Naive thymus-derived CD4-positive, alpha-beta T cell (primary cell): ENCODE measurements at regions not wholly inside any gene's neighbourhood (a gene's known extent, or its start where the extent isn't known, plus 50 kb on each side); places are given as distances from the start of the nearest gene placed in this dataset.

Experiments used
- ATAC-seq: fragments of 150-1000 bp; cut with Tn5 transposase; 2 replicates; pipeline ENCODE4 v1.10.0; 2021; ENCODE audit warnings: mild to moderate bottlenecking, moderate library complexity
- CTCF ChIA-PET: fragments of 350-600 bp; sonication (Branson Sonifier 250); formaldehyde crosslinking; loops from one replicate; lab custom pipeline; 2021; ENCODE audit warnings: antibody characterized with exemption; lab: Charles Lee
- POLR2A ChIA-PET: fragments of 350-600 bp; sonication (Branson Sonifier 250); formaldehyde crosslinking; loops from one replicate; lab custom pipeline; 2021; ENCODE audit warnings: antibody characterized with exemption, inconsistent platforms; lab: Charles Lee
- DNase-seq, 9 donors: peaks; one replicate each; pipeline versions ENCODE4 v3.0.0 to v3.0.0-alpha.2; 2020 to 2022; ENCODE audit warnings: mixed read lengths in 1 of 9
- H3K27ac ChIP-seq: one replicate; pipeline ENCODE4 v1.7.0; 2013; ENCODE audit warnings: mild to moderate bottlenecking, low read depth, low read length, moderate library complexity
- H3K27me3 ChIP-seq, 2 donors: one replicate each; pipeline ENCODE4 v1.7.0; 2013; ENCODE audit warnings: low read length in 2 of 2, mild to moderate bottlenecking in 2 of 2, moderate library complexity in 2 of 2; ENCODE audit not compliant: control insufficient read depth in 2 of 2, insufficient read depth in 2 of 2
- H3K36me3 ChIP-seq, 3 experiments: 1 replicate in 2 of 3; 2 replicates in 1 of 3; pipeline ENCODE4 v1.7.0; 2013; ENCODE audit warnings: low read length in 3 of 3, mild to moderate bottlenecking in 3 of 3, moderate library complexity in 1 of 3; ENCODE audit not compliant: insufficient read depth in 3 of 3, control insufficient read depth in 2 of 3
- H3K4me1 ChIP-seq, 2 donors: one replicate each; pipeline ENCODE4 v1.7.0; 2013; ENCODE audit warnings: low read length in 2 of 2, mild to moderate bottlenecking in 2 of 2, moderate library complexity in 1 of 2; ENCODE audit not compliant: control insufficient read depth in 2 of 2, insufficient read depth in 2 of 2
- H3K4me3 ChIP-seq: 2 replicates; pipeline ENCODE4 v1.7.0; 2013; ENCODE audit warnings: mild to moderate bottlenecking, low read length
- H3K9me3 ChIP-seq, 3 experiments: 1 replicate in 2 of 3; 2 replicates in 1 of 3; pipeline ENCODE4 v1.7.0; 2013; ENCODE audit warnings: low read length in 3 of 3; ENCODE audit not compliant: control insufficient read depth in 2 of 3
- H3K27ac Mint-ChIP-seq, 9 donors: one replicate each; pipeline ENCODE4 v1.8.0; 2020 to 2022; ENCODE audit warnings: mixed read lengths in 9 of 9, mild to moderate bottlenecking in 8 of 9, moderate library complexity in 5 of 9, inconsistent platforms in 2 of 9
- H3K27me3 Mint-ChIP-seq, 5 donors: one replicate each; pipeline ENCODE4 v1.8.0; 2021 to 2022; ENCODE audit warnings: mixed read lengths in 5 of 5, mild to moderate bottlenecking in 1 of 5
- H3K36me3 Mint-ChIP-seq, 5 donors: one replicate each; pipeline ENCODE4 v1.8.0; 2020 to 2022; ENCODE audit warnings: mixed read lengths in 5 of 5, mild to moderate bottlenecking in 3 of 5, inconsistent platforms in 1 of 5
- H3K4me1 Mint-ChIP-seq, 7 donors: one replicate each; pipeline ENCODE4 v1.8.0; 2020 to 2022; ENCODE audit warnings: mixed read lengths in 7 of 7, mild to moderate bottlenecking in 3 of 7, inconsistent platforms in 1 of 7
- H3K4me3 Mint-ChIP-seq, 10 donors: one replicate each; pipeline ENCODE4 v1.8.0; 2020 to 2022; ENCODE audit warnings: mild to moderate bottlenecking in 10 of 10, mixed read lengths in 10 of 10, moderate library complexity in 6 of 10, inconsistent platforms in 2 of 10
- H3K9me3 Mint-ChIP-seq, 11 donors: one replicate each; pipeline ENCODE4 v1.8.0; 2020 to 2022; ENCODE audit warnings: mixed read lengths in 11 of 11, mild to moderate bottlenecking in 4 of 11, inconsistent platforms in 1 of 11, moderate library complexity in 1 of 11
- intact Hi-C, 2 donors: fragments of 100-400 bp; cut with micrococcal nuclease; formaldehyde crosslinking; loops; one replicate each; pipeline ENCODE4 v1.15.1; 2023

DNA sequence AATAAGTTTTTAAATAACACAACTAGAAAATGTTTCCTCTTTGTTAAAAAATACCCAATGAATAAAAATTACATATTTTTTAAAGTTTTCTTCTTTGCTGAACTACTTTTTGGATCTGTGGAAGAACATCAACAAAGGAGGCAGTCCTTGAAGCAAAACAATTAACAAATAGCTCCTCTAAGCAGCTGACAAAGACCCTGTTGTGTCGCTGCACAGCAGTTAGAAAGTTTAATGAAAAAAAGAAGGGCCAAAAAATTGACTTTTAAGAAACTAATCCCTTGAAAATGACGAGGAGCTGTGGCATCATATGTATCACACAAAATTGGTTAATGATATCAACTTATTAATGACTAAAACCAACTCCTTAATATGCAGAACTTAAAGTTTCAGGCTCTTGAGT lies 72.1 kb downstream of the SLITRK1 start:
- DNase-seq = no peak

DNA sequence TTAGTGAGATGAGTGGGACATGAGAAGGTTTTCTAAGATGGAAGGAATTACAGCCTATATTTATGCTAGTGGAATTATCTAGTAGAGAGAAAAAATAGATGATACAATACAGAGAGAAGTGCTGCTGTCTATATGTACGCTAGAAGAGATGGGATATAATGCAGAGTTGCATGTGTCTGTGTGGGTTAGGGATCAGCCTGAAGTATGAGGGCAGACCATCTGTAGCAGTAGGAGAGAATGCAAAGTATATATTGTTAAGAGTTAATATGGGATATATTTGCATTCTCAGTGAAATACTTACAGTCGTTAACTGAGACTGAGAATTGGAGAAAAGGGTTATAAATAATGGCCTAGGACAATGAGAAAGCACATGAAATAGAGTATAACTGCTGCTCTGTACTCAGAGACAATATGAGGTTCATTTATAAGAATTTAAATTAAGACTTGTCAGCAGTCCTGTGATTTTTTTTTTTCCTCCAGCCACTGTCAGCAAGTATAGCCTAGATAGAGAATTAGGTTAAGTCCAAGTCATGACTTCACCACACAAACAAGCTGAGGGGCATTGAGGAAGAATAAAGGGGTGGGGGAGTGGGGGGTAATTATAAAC lies 77.8 kb downstream of the SLITRK1 start:
- Mint-ChIP-seq H3K4me3 (no peak overlapping the region), H3K9me3 (peaks cover 0 to 13% (median 2%) of the 10 kb centered on the region in 11 donors), H3K4me1 (no peaks in the 10 kb centered on the region), H3K36me3 (no peaks in the 10 kb centered on the region), H3K27ac (no peak overlapping the region), H3K27me3 (no peaks in the 10 kb centered on the region)
- DNase-seq = no peak
- ATAC-seq = no peak
- no peaks in the 10 kb centered on the region for H3K27me3 ChIP-seq
- H3K4me3 ChIP-seq = no peak overlapping the region
- H3K27ac ChIP-seq = no peak overlapping the region
- POLR2A ChIA-PET = no interaction called here
- CTCF ChIA-PET = interaction anchor here (0.6 kb wide), 1 partner anchor 545 kb away, joined by 4 read pairs; no protein-coding TSS in a partner anchor
- intact Hi-C loops = no loop called here
- no peaks in the 10 kb centered on the region for H3K4me1 ChIP-seq
- no peaks in the 10 kb centered on the region for H3K9me3 ChIP-seq
- no peaks in the 10 kb centered on the region for H3K36me3 ChIP-seq

More for the DNA sequence above, 72.1 kb downstream of the SLITRK1 start:
- Histone ChIP-seq H3K36me3 (no peaks in the 10 kb centered on the region), H3K9me3 (no peaks in the 10 kb centered on the region), H3K27me3 (no peaks in the 10 kb centered on the region), H3K27ac (no peak overlapping the region), H3K4me1 (no peaks in the 10 kb centered on the region), H3K4me3 (no peak overlapping the region)
- no peaks in the 10 kb centered on the region for H3K27me3 Mint-ChIP-seq
- no peak overlapping the region for H3K4me3 Mint-ChIP-seq
- no peak overlapping the region for H3K27ac Mint-ChIP-seq
- no peaks in the 10 kb centered on the region for H3K36me3 Mint-ChIP-seq
- ChIA-PET POLR2A (no interaction called here), CTCF (no interaction called here)
- no peak for ATAC-seq
- H3K9me3 Mint-ChIP-seq = peaks cover 0 to 8% (median 0%) of the 10 kb centered on the region in 11 donors
- intact Hi-C loops = no loop called here
- no peaks in the 10 kb centered on the region for H3K4me1 Mint-ChIP-seq

DNA sequence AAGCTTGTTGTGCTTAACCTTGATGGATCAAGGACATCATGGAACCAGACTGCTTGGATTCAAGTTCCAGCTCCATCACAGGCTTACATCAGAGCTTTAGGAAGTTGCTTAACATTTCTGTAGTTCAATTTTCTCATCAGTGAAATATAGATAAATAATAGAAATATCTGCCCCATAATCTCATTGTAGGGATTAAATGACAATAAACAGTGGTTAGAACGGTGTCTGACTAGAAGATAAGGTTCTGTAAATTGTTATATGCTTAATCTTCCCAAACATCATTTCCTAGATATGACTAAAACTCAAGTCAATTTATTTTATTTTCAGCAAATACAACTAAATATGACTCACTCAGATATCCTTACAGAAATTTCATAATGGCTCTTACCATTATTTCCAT lies 83.5 kb downstream of the SLITRK1 start:
- DNase-seq (no peak), ATAC-seq (no peak)
- H3K4me1 ChIP-seq = no peaks in the 10 kb centered on the region
- H3K27me3 Mint-ChIP-seq = no peaks in the 10 kb centered on the region
- no peaks in the 10 kb centered on the region for H3K36me3 Mint-ChIP-seq
- no peak overlapping the region for H3K27ac ChIP-seq
- H3K36me3 ChIP-seq = no peaks in the 10 kb centered on the region
- ChIA-PET CTCF (no interaction called here), POLR2A (no interaction called here)
- no peak overlapping the region for H3K27ac Mint-ChIP-seq
- H3K4me3 ChIP-seq = no peak overlapping the region
- H3K4me1 Mint-ChIP-seq = no peaks in the 10 kb centered on the region
- no peaks in the 10 kb centered on the region for H3K27me3 ChIP-seq
- H3K4me3 Mint-ChIP-seq = no peak overlapping the region
- H3K9me3 ChIP-seq = no peaks in the 10 kb centered on the region
- intact Hi-C loops = no loop called here
- H3K9me3 Mint-ChIP-seq = peaks cover 0 to 7% (median 1%) of the 10 kb centered on the region in 11 donors

DNA sequence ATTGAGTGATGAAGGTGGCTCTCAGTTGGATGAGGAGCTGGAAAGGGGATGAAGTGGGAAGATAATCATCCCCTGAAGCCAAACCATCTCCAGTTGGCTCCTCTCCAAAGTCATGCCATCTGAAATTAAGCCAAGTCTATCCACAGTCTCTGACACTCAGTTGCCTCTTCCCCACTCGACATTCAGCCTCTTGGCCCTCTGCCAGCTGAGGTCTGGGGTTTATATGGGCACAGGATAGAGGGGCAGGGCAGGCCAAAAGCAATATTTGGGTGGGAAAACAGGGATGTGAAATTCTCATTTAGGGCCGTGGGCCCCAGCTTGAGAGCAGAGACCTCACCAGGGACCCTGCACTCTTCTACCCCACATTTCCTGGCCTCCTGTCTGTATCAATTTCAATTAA lies 85.9 kb downstream of the SLITRK1 start:
- Mint-ChIP-seq H3K9me3 (peaks cover 0 to 4% (median 0%) of the 10 kb centered on the region in 11 donors), H3K4me1 (no peaks in the 10 kb centered on the region), H3K27me3 (no peaks in the 10 kb centered on the region), H3K27ac (peak overlapping the region in 1 of 9 donors; percentile 62), H3K4me3 (no peak overlapping the region), H3K36me3 (no peaks in the 10 kb centered on the region)
- Histone ChIP-seq H3K27me3 (no peaks in the 10 kb centered on the region), H3K4me1 (no peaks in the 10 kb centered on the region), H3K27ac (no peak overlapping the region), H3K36me3 (no peaks in the 10 kb centered on the region), H3K9me3 (no peaks in the 10 kb centered on the region), H3K4me3 (no peak overlapping the region)
- intact Hi-C loops = no loop called here
- POLR2A ChIA-PET = no interaction called here
- ATAC-seq = no peak
- no peak for DNase-seq
- CTCF ChIA-PET = no interaction called here

DNA sequence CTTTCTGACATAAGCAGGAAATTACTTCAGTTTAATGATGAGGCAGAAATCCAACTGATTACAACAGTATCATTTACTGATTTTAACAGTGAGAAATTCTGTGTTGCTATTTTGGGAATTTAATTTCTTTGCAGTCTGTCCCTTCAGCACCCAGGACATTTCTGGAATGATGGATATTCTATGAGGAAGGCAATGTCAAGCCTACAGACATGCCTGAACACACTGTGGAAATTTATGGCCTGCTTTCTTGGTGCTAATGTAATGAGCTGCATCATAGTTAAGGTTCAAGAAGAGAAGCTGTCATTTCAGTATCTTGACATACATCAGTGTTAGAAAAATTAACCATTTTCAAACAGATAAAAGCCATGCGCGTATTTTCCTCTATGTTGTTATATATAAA lies 87.7 kb downstream of the SLITRK1 start:
- no peak overlapping the region for H3K4me3 Mint-ChIP-seq
- POLR2A ChIA-PET = no interaction called here

DNA sequence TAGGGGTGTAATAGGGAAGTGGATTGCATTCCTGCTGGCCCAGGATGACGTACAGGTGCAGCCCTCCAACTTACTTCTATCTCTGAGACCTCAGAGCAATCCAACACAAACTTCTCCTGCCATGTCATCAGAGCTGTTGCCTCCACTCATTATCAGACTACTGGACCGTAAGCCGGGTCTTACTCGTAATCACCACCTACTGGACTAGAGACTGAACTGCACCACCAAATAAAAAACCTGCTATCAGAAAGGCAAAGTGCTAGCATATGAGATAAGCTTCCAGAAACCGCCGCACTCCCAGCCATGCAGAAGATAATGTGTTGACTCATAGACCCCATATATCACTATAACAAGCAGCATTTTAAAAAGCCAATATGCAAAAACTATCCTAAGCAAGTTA lies 102.0 kb downstream of the SLITRK1 start:
- CTCF ChIA-PET = no interaction called here
- Histone ChIP-seq H3K36me3 (no peaks in the 10 kb centered on the region), H3K4me1 (no peaks in the 10 kb centered on the region), H3K9me3 (no peaks in the 10 kb centered on the region), H3K27me3 (no peaks in the 10 kb centered on the region), H3K4me3 (no peak overlapping the region), H3K27ac (no peak overlapping the region)
- DNase-seq = no peak
- Mint-ChIP-seq H3K36me3 (no peaks in the 10 kb centered on the region), H3K4me1 (no peaks in the 10 kb centered on the region), H3K9me3 (peaks cover 0 to 20% (median 4%) of the 10 kb centered on the region in 11 donors), H3K4me3 (no peak overlapping the region), H3K27ac (no peak overlapping the region), H3K27me3 (no peaks in the 10 kb centered on the region)
- intact Hi-C loops = no loop called here
- no peak for ATAC-seq
- POLR2A ChIA-PET = no interaction called here

More for the DNA sequence above, 87.7 kb downstream of the SLITRK1 start:
- Histone ChIP-seq H3K27me3 (no peaks in the 10 kb centered on the region), H3K36me3 (no peaks in the 10 kb centered on the region), H3K9me3 (no peaks in the 10 kb centered on the region), H3K27ac (no peak overlapping the region), H3K4me3 (no peak overlapping the region), H3K4me1 (no peaks in the 10 kb centered on the region)
- intact Hi-C loops = no loop called here
- peaks cover 0 to 4% (median 0%) of the 10 kb centered on the region in 11 donors for H3K9me3 Mint-ChIP-seq
- H3K27ac Mint-ChIP-seq = no peak overlapping the region
- CTCF ChIA-PET = no interaction called here
- DNase-seq (no peak), ATAC-seq (no peak)
- H3K36me3 Mint-ChIP-seq = no peaks in the 10 kb centered on the region
- no peaks in the 10 kb centered on the region for H3K27me3 Mint-ChIP-seq
- no peaks in the 10 kb centered on the region for H3K4me1 Mint-ChIP-seq

DNA sequence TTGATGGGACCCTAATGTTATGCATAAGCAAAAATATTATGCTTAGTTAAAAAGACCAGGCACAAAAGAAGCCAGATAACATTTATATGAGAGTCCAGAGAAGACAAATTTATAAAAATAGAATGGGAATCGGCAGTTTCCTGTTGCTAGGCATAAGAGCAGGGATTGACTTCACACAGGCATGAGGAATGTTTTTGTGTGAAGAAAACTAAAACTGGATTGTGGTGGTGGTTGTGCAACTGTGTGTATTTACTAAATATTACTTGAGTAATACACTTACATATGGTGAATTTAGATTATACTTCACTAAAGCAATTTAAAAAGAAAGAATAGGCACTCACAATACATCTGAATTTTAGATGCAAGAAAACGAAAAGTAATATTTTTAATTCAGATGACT lies 108.3 kb downstream of the SLITRK1 start:
- Mint-ChIP-seq H3K27ac (no peak overlapping the region), H3K9me3 (peaks cover 0 to 17% (median 5%) of the 10 kb centered on the region in 11 donors), H3K4me1 (no peaks in the 10 kb centered on the region), H3K36me3 (no peaks in the 10 kb centered on the region), H3K27me3 (no peaks in the 10 kb centered on the region), H3K4me3 (no peak overlapping the region)
- no peak overlapping the region for H3K27ac ChIP-seq
- DNase-seq = no peak
- no peaks in the 10 kb centered on the region for H3K4me1 ChIP-seq
- POLR2A ChIA-PET = no interaction called here
- no peaks in the 10 kb centered on the region for H3K9me3 ChIP-seq
- no peak overlapping the region for H3K4me3 ChIP-seq
- H3K36me3 ChIP-seq = no peaks in the 10 kb centered on the region
- CTCF ChIA-PET = no interaction called here
- no peaks in the 10 kb centered on the region for H3K27me3 ChIP-seq
- no peak for ATAC-seq
- intact Hi-C loops = no loop called here
